Endothelial cell of umbilical vein (primary cell): ENCODE measurements at regions not wholly inside any gene's neighbourhood (a gene's known extent, or its start where the extent isn't known, plus 50 kb on each side); places are given as distances from the start of the nearest gene placed in this dataset.

Experiments used
- EZH2 ChIP-seq: IDR thresholded peaks from 2 replicates; pipeline ENCODE4 v1.6.1; 2012; ENCODE audit warnings: borderline replicate concordance, low read depth, mild to moderate bottlenecking, moderate library complexity, low read length, inconsistent platforms; ENCODE audit not compliant: severe bottlenecking
- FOS ChIP-seq: IDR thresholded peaks from 2 replicates; pipeline ENCODE4 v1.6.1; 2011; ENCODE audit warnings: mild to moderate bottlenecking, low read length, moderate library complexity, borderline replicate concordance; ENCODE audit not compliant: insufficient read depth
- GATA2 ChIP-seq: IDR thresholded peaks from 2 replicates; pipeline ENCODE4 v1.7.0; 2011; ENCODE audit warnings: low read depth, mild to moderate bottlenecking, moderate library complexity, mixed read lengths, low read length; ENCODE audit not compliant: insufficient read length, insufficient read depth
- MYC ChIP-seq: IDR thresholded peaks from one replicate; pipeline ENCODE4 v1.6.1; 2011; ENCODE audit warnings: mild to moderate bottlenecking, low read depth, low read length
- POLR2A ChIP-seq: IDR thresholded peaks from 2 replicates; pipeline ENCODE4 v1.6.1; 2012; ENCODE audit warnings: low read depth, mild to moderate bottlenecking, control low read depth, low read length
- POLR2AphosphoS5 ChIP-seq: IDR thresholded peaks from 2 replicates; pipeline ENCODE4 v1.6.1; 2012; ENCODE audit warnings: low read depth, mild to moderate bottlenecking, control low read depth, low read length, moderate library complexity; ENCODE audit not compliant: insufficient read depth
- TF ChIP-seq, protein P1 (sequence below), 2 donors: IDR thresholded peaks; 1 replicate in 1 of 2; 2 replicates in 1 of 2; pipeline ENCODE4 v1.5.1; 2011; ENCODE audit warnings: low read length in 2 of 2, mild to moderate bottlenecking in 2 of 2, moderate library complexity in 2 of 2, control low read depth in 1 of 2, inconsistent platforms in 1 of 2, low read depth in 1 of 2; ENCODE audit not compliant: insufficient read depth in 1 of 2; ENCODE audit errors: extremely low read depth in 1 of 2
- TF ChIP-seq, protein P2 (sequence below): IDR thresholded peaks from 2 replicates; pipeline ENCODE4 v1.6.1; 2011; ENCODE audit not compliant: insufficient read depth, insufficient read length

DNA sequence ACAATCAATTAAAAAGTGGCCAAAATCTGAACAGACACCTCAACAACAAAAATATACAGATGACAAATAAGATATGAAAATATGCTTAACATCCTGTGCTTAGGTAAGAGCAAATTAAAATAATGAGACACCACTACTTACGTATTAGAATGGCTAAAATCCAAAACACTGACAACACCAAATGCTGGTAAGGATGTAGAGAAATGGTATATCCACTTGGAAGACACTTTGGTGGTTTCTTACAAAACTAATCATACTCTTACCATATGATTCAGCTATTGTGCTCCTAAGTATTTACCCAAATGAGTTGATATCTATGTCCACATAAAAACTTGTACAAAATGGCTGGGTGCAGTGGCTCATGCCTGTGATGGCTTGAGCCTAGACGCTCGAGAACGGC, 51.7 kb upstream of the ZNF599 start:
- TF ChIP-seq, protein P1, sequence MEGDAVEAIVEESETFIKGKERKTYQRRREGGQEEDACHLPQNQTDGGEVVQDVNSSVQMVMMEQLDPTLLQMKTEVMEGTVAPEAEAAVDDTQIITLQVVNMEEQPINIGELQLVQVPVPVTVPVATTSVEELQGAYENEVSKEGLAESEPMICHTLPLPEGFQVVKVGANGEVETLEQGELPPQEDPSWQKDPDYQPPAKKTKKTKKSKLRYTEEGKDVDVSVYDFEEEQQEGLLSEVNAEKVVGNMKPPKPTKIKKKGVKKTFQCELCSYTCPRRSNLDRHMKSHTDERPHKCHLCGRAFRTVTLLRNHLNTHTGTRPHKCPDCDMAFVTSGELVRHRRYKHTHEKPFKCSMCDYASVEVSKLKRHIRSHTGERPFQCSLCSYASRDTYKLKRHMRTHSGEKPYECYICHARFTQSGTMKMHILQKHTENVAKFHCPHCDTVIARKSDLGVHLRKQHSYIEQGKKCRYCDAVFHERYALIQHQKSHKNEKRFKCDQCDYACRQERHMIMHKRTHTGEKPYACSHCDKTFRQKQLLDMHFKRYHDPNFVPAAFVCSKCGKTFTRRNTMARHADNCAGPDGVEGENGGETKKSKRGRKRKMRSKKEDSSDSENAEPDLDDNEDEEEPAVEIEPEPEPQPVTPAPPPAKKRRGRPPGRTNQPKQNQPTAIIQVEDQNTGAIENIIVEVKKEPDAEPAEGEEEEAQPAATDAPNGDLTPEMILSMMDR (IDR thresholded peaks at IDR 0.05; ENCODE audit: extremely low read depth in 1 of 2, insufficient read depth in 1 of 2, low read depth in 1 of 2, low read length in 2 of 2), result no peak
- no peak for TF ChIP-seq FOS
- no peak for TF ChIP-seq POLR2A
- TF ChIP-seq MYC, result no peak
- TF ChIP-seq, protein P2, sequence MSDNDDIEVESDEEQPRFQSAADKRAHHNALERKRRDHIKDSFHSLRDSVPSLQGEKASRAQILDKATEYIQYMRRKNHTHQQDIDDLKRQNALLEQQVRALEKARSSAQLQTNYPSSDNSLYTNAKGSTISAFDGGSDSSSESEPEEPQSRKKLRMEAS, result no peak
- no peak for TF ChIP-seq EZH2
- TF ChIP-seq POLR2AphosphoS5, result no peak
- no peak for TF ChIP-seq GATA2
